HG03103 (cell line): ENCODE measurements at regions not wholly inside any gene's neighbourhood (a gene's known extent, or its start where the extent isn't known, plus 50 kb on each side); places are given as distances from the start of the nearest gene placed in this dataset.

Experiments used
- ATAC-seq: cut with Tn5 transposase; IDR thresholded peaks from one replicate; pipeline ENCODE4 v1.9.1; 2021; ENCODE audit warnings: low read depth; ENCODE audit not compliant: unreplicated experiment

GRCh38 chr6:56297022-56297989 lies 49.9 kb upstream of the COL21A1 start:
- ATAC-seq = no peak
